Neural crest cell (in vitro differentiated cells): ENCODE measurements at regions not wholly inside any gene's neighbourhood (a gene's known extent, or its start where the extent isn't known, plus 50 kb on each side); places are given as distances from the start of the nearest gene placed in this dataset.

Experiments used
- DNase-seq: peaks from one replicate; pipeline ENCODE4 v3.0.0; 2021; ENCODE audit warnings: low read depth, mixed read lengths, low spot score
- H3K27ac Mint-ChIP-seq: one replicate; pipeline ENCODE4 v1.8.0; 2021; ENCODE audit warnings: mild to moderate bottlenecking, mixed read lengths; ENCODE audit not compliant: unreplicated experiment
- H3K27me3 Mint-ChIP-seq: 2 replicates; pipeline ENCODE4 v1.8.0; 2021; ENCODE audit warnings: low read depth, mild to moderate bottlenecking, mixed read lengths
- H3K36me3 Mint-ChIP-seq: 2 replicates; pipeline ENCODE4 v1.8.0; 2021; ENCODE audit warnings: low read depth, mild to moderate bottlenecking, mixed read lengths
- H3K4me1 Mint-ChIP-seq: 2 replicates; pipeline ENCODE4 v1.8.0; 2021; ENCODE audit warnings: mixed read lengths
- H3K4me3 Mint-ChIP-seq: one replicate; pipeline ENCODE4 v1.8.0; 2021; ENCODE audit warnings: mild to moderate bottlenecking, mixed read lengths
- H3K9me3 Mint-ChIP-seq: 2 replicates; pipeline ENCODE4 v1.8.0; 2021; ENCODE audit warnings: mixed read lengths
- CTCF ChIP-seq: fragments of 200-600 bp; sonication (generic); conservative IDR thresholded peaks from 2 replicates; pipeline ENCODE4 v1.5.0; 2021; ENCODE audit warnings: antibody characterized with exemption, mild to moderate bottlenecking

GRCh38 chr5:87912419-87912818 is 356.2 kb downstream of the TMEM161B start:
- H3K27me3 Mint-ChIP-seq, result no peaks in the 10 kb centered on the region
- no peak overlapping the region for H3K27ac Mint-ChIP-seq
- H3K4me1 Mint-ChIP-seq, result peaks cover 5% of the 10 kb centered on the region
- no peak for DNase-seq
- peaks cover 19% of the 10 kb centered on the region for H3K9me3 Mint-ChIP-seq
- H3K36me3 Mint-ChIP-seq, result peaks cover 17% of the 10 kb centered on the region
- H3K4me3 Mint-ChIP-seq, result no peak overlapping the region
- TF ChIP-seq CTCF, result no peak

GRCh38 chr5:87909382-87909781 is 359.3 kb downstream of the TMEM161B start:
- TF ChIP-seq CTCF, result no peak
- Mint-ChIP-seq H3K9me3 (peaks cover 13% of the 10 kb centered on the region), H3K27me3 (no peaks in the 10 kb centered on the region), H3K4me1 (no peaks in the 10 kb centered on the region), H3K36me3 (peaks cover 12% of the 10 kb centered on the region), H3K4me3 (no peak overlapping the region), H3K27ac (peak overlapping the region; percentile 64)
- DNase-seq, result no peak

GRCh38 chr5:87906962-87907361 is 361.7 kb downstream of the TMEM161B start:
- no peak for TF ChIP-seq CTCF
- no peak overlapping the region for H3K4me3 Mint-ChIP-seq
- H3K27me3 Mint-ChIP-seq, result no peaks in the 10 kb centered on the region
- DNase-seq, result no peak
- H3K9me3 Mint-ChIP-seq, result peaks cover 4% of the 10 kb centered on the region
- peaks cover 5% of the 10 kb centered on the region for H3K4me1 Mint-ChIP-seq
- H3K27ac Mint-ChIP-seq, result no peak overlapping the region
- H3K36me3 Mint-ChIP-seq, result no peaks in the 10 kb centered on the region

- no peaks in the 10 kb centered on the region for H3K36me3 Mint-ChIP-seq
These were observed 368.2 kb downstream of the TMEM161B start for GRCh38 chr5:87900419-87900818.

GRCh38 chr5:87899721-87900131 is 368.9 kb downstream of the TMEM161B start:
- Mint-ChIP-seq H3K36me3 (no peaks in the 10 kb centered on the region), H3K9me3 (peaks cover 4% of the 10 kb centered on the region), H3K4me1 (peaks cover 38% of the 10 kb centered on the region), H3K4me3 (peak overlapping the region; percentile 64), H3K27ac (peak overlapping the region; percentile 92), H3K27me3 (no peaks in the 10 kb centered on the region)
- DNase-seq, result peak; percentile 72
- no peak for TF ChIP-seq CTCF

More at GRCh38 chr5:87900419-87900818, 368.2 kb downstream of the TMEM161B start:
- no peak for TF ChIP-seq CTCF
- DNase-seq, result no peak
- peak overlapping the region; percentile 4 for H3K27ac Mint-ChIP-seq
- H3K9me3 Mint-ChIP-seq, result peaks cover 4% of the 10 kb centered on the region
- no peaks in the 10 kb centered on the region for H3K27me3 Mint-ChIP-seq
- no peak overlapping the region for H3K4me3 Mint-ChIP-seq
- H3K4me1 Mint-ChIP-seq, result peaks cover 38% of the 10 kb centered on the region
